ENCODE measurements at regions not wholly inside any gene's neighbourhood (a gene's known extent, or its start where the extent isn't known, plus 50 kb on each side); places are given as distances from the start of the nearest gene placed in this dataset.
"Not testable (repeated sequence)": the region's sequence is repeated elsewhere in the genome, so short reads cannot be mapped to it uniquely, and the experiment has no call there.

- no peak for DNase-seq
Observed at GRCh38 chr3:176147251-176147650, 1050.0 kb downstream of the TBL1XR1 start.

GRCh38 chr3:176141837-176142236, 1055.4 kb downstream of the TBL1XR1 start:
- no peak for DNase-seq

- no peak for DNase-seq
Observed at GRCh38 chr3:176120507-176120906, 1076.8 kb downstream of the TBL1XR1 start.

- no peak for DNase-seq
Observed at GRCh38 chr3:176119826-176120225, 1077.5 kb downstream of the TBL1XR1 start.

GRCh38 chr3:176106380-176106779, 1090.9 kb downstream of the TBL1XR1 start:
- DNase-seq: no peak

GRCh38 chr3:176097027-176097426, 1100.3 kb downstream of the TBL1XR1 start:
- DNase-seq: no peak

GRCh38 chr3:176093892-176094291, 1103.4 kb downstream of the TBL1XR1 start:
- DNase-seq: not testable (repeated sequence)

GRCh38 chr3:176090727-176091126, 1106.6 kb downstream of the TBL1XR1 start:
- DNase-seq: no peak

GRCh38 chr3:176088962-176089383, 1108.3 kb downstream of the TBL1XR1 start:
- no peak for DNase-seq

GRCh38 chr3:176087066-176087697, 1110.1 kb downstream of the TBL1XR1 start:
- DNase-seq: no peak

GRCh38 chr3:176079785-176080184, 1117.5 kb downstream of the TBL1XR1 start:
- DNase-seq: no peak

GRCh38 chr3:176078906-176079305, 1118.4 kb downstream of the TBL1XR1 start:
- DNase-seq: no peak

GRCh38 chr3:176075491-176075890, 1121.8 kb downstream of the TBL1XR1 start:
- no peak for DNase-seq

GRCh38 chr3:176075046-176075445, 1122.2 kb downstream of the TBL1XR1 start:
- no peak for DNase-seq

- no peak for DNase-seq
Observed at GRCh38 chr3:176074096-176074495, 1123.2 kb downstream of the TBL1XR1 start.

GRCh38 chr3:176071943-176072342, 1125.3 kb downstream of the TBL1XR1 start:
- no peak for DNase-seq

- DNase-seq: no peak
Observed at GRCh38 chr3:176068750-176069149, 1128.5 kb downstream of the TBL1XR1 start.

GRCh38 chr3:176058856-176059255, 1138.4 kb downstream of the TBL1XR1 start:
- DNase-seq: no peak

- no peak for DNase-seq
Observed at GRCh38 chr3:176055836-176056235, 1141.4 kb downstream of the TBL1XR1 start.

GRCh38 chr3:176051766-176052165, 1145.5 kb downstream of the TBL1XR1 start:
- no peak for DNase-seq

GRCh38 chr3:176046703-176047102, 1150.6 kb downstream of the TBL1XR1 start:
- DNase-seq: no peak

GRCh38 chr3:176041812-176042211, 1155.5 kb downstream of the TBL1XR1 start:
- DNase-seq: no peak

- DNase-seq: no peak
Observed at GRCh38 chr3:176041185-176041584, 1156.1 kb downstream of the TBL1XR1 start.

- no peak for DNase-seq
Observed at GRCh38 chr3:176037636-176038035, 1159.6 kb downstream of the TBL1XR1 start.

GRCh38 chr3:176032043-176032442, 1165.2 kb downstream of the TBL1XR1 start:
- DNase-seq: no peak

Data from CD4-positive, alpha-beta T cell treated with Interleukin-10 for 1 hour (primary cell).